Gastroesophageal sphincter (tissue), 4 donors: ENCODE measurements at regions not wholly inside any gene's neighbourhood (a gene's known extent, or its start where the extent isn't known, plus 50 kb on each side); places are given as distances from the start of the nearest gene placed in this dataset.

Source experiments
- ATAC-seq: fragments of 150-250 bp; one replicate; pipeline ENCODE4 v1.9.1; 2016; ENCODE audit warnings: mild to moderate bottlenecking, moderate library complexity
- H3K27ac ChIP-seq, 4 donors: fragments of 200-600 bp; sonication (generic) in 3 of 4; 1 replicate in 3 of 4; 2 replicates in 1 of 4; pipeline ENCODE4 v1.5.1; 2016 to 2019
- H3K27me3 ChIP-seq: fragments of 200-600 bp; sonication (generic); one replicate; pipeline ENCODE4 v1.5.1; 2019
- H3K36me3 ChIP-seq, 2 donors: fragments of 200-600 bp; sonication (generic); one replicate each; pipeline ENCODE4 v1.5.1; 2019; ENCODE audit warnings: control low read depth in 1 of 2
- H3K4me1 ChIP-seq, 3 donors: fragments of 200-600 bp; sonication (generic); 1 replicate in 2 of 3; 2 replicates in 1 of 3; pipeline ENCODE4 v1.5.1; 2016 to 2019; ENCODE audit warnings: control low read depth in 2 of 3
- H3K4me3 ChIP-seq, 2 donors: fragments of 200-600 bp; sonication (generic); one replicate each; pipeline ENCODE4 v1.5.1; 2019; ENCODE audit warnings: mild to moderate bottlenecking in 1 of 2, moderate library complexity in 1 of 2
- H3K9me3 ChIP-seq, 3 donors: fragments of 200-600 bp; sonication (generic); one replicate each; pipeline ENCODE4 v1.5.1; 2017 to 2019; ENCODE audit warnings: control low read depth in 2 of 3
- EP300 ChIP-seq: sonication (generic); formaldehyde crosslinking; IDR thresholded peaks from one replicate; pipeline ENCODE4 v1.6.1; 2017; ENCODE audit warnings: antibody characterized with exemption, mild to moderate bottlenecking
- POLR2A ChIP-seq, 2 donors: fragments of 450-650 bp; IDR thresholded peaks; one replicate each; pipeline ENCODE4 v1.6.1; 2017; ENCODE audit warnings: antibody characterized with exemption in 2 of 2, mild to moderate bottlenecking in 2 of 2, moderate library complexity in 1 of 2
- POLR2AphosphoS5 ChIP-seq: sonication (generic); formaldehyde crosslinking; IDR thresholded peaks from one replicate; pipeline ENCODE4 v1.6.1; 2017; ENCODE audit warnings: antibody characterized with exemption
- WGBS, 2 donors: methylation state at CpG; one replicate each; pipeline ENCODE4 v1.1.5; 2018; ENCODE audit warnings: low coverage in 1 of 2; 5-methylcytosine and 5-hydroxymethylcytosine counted together
- TF ChIP-seq, protein P1 (sequence below), 4 experiments: fragments of 200-600 bp in 2 of 4; fragments of 450-650 bp in 2 of 4; sonication (generic) in 1 of 4; IDR thresholded peaks; one replicate each; pipeline ENCODE4 v1.5.1; 2017 to 2019; ENCODE audit warnings: antibody characterized with exemption in 4 of 4, mild to moderate bottlenecking in 2 of 4, moderate library complexity in 2 of 4

DNA sequence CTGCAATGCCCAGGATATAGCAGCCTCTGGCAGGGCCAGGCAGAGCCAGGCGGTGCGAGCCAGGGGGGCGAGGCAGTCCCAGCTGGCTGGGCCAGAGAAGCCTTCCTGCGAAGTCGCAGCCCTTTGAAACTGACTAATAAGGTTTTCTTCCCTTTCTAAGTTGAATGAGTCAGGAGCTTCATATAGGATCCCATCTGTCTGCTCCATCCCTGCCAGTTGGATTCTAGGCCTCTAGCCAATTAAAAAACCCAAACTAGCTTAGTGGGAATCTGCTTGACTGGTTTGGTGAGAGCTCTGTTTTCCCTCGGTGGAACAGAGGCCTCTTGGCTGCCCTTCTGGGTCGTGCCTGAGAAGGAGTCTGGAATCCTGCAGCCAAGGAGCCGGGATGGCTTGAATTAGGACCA, 70.1 kb upstream of the RAPGEF1 start:
- WGBS, 2 donors: no CpG with 5 or more reads among the region's 8 CpGs
- Histone ChIP-seq H3K4me1 (no peaks in the 10 kb centered on the region), H3K4me3 (no peak overlapping the region), H3K27ac (no peak overlapping the region), H3K36me3 (no peaks in the 10 kb centered on the region), H3K27me3 (peaks cover 100% of the 10 kb centered on the region), H3K9me3 (no peaks in the 10 kb centered on the region)
- TF ChIP-seq, protein P1, sequence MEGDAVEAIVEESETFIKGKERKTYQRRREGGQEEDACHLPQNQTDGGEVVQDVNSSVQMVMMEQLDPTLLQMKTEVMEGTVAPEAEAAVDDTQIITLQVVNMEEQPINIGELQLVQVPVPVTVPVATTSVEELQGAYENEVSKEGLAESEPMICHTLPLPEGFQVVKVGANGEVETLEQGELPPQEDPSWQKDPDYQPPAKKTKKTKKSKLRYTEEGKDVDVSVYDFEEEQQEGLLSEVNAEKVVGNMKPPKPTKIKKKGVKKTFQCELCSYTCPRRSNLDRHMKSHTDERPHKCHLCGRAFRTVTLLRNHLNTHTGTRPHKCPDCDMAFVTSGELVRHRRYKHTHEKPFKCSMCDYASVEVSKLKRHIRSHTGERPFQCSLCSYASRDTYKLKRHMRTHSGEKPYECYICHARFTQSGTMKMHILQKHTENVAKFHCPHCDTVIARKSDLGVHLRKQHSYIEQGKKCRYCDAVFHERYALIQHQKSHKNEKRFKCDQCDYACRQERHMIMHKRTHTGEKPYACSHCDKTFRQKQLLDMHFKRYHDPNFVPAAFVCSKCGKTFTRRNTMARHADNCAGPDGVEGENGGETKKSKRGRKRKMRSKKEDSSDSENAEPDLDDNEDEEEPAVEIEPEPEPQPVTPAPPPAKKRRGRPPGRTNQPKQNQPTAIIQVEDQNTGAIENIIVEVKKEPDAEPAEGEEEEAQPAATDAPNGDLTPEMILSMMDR (IDR thresholded peaks at IDR 0.05): no peak
- TF ChIP-seq POLR2AphosphoS5 (no peak), EP300 (no peak), POLR2A (IDR thresholded peaks at IDR 0.05) (no peak)
- no peak for ATAC-seq

DNA sequence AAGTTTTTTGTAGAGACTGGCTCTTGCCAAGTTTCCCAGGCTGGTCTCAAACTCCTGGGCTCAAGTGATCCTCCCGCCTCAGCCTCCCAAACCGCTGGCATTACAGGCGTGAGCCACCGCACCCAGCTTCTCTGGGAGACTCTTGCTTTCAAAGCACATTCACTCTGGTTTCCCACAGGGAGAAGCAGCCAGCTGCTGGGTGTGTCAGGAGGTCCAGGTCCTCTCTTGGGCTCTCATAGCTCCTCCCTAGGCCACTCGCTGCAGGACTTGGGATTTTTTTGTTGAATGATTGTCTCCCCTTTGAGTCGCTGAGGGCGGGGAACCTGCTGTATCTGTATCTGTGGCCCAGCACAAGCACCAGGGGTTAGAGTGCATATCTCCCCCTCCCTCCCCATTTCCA, 68.4 kb upstream of the RAPGEF1 start:
- Histone ChIP-seq H3K27ac (no peak overlapping the region), H3K4me3 (no peak overlapping the region), H3K9me3 (peaks cover 0 to 10% (median 0%) of the 10 kb centered on the region in 3 donors), H3K36me3 (no peaks in the 10 kb centered on the region), H3K27me3 (peaks cover 100% of the 10 kb centered on the region), H3K4me1 (no peaks in the 10 kb centered on the region)
- ATAC-seq: no peak
- WGBS, 2 donors: 54 to 91% methylated on average over 3 to 7 of the region's 7 CpGs
- TF ChIP-seq, protein P1 (IDR thresholded peaks at IDR 0.05): no peak
- TF ChIP-seq POLR2AphosphoS5 (no peak), EP300 (no peak), POLR2A (IDR thresholded peaks at IDR 0.05) (no peak)

DNA sequence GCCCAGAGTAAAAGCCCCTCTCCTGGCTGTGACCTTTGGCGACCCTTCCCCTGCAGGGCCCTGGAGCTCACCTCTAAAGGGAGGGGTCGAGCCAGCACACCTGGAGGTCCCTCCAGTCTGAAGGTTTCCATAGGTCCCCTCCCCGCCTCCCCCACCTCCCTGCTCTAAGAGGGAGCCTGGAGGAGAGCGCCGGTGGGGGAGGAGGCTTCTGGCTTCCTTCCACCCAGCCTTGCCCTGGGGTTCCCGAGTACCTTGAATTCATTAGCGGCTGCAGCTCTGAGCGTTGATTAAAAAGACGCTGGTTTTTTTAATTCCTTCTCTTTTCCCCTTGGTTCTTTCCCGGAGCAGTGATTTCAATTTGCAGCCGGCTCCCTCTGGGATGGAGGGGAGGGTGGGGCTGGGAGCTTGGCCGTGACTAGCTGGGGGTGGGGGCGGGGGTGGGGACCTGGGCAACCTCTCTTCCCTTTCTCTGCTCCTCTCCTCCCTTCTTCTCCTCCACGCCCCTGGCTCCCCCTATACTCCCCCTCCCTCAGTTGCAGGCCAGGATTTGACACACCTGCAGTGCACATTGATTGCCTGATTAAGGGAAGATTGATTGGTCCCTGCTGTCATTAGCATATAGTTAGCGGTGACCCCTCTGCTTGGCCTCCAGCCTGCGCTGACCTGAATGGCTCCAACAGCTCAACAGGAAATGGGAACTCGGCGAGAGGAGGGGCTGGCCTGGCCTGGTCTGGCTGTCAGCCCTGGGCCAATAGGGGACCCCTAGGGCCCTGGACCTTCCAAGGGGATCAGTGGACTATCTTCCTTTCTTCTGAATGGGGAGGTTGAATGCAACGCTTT, 67.5 kb upstream of the RAPGEF1 start:
- 9 to 19% methylated on average over 4 to 7 of the region's 19 CpGs for WGBS, 2 donors
- H3K4me3 ChIP-seq: no peak overlapping the region
- H3K4me1 ChIP-seq: no peaks in the 10 kb centered on the region
- TF ChIP-seq EP300: no peak
- no peak for TF ChIP-seq POLR2AphosphoS5
- TF ChIP-seq POLR2A (IDR thresholded peaks at IDR 0.05): no peak
- TF ChIP-seq, protein P1 (IDR thresholded peaks at IDR 0.05): no peak
- H3K9me3 ChIP-seq: peaks cover 0 to 10% (median 0%) of the 10 kb centered on the region in 3 donors
- peaks cover 100% of the 10 kb centered on the region for H3K27me3 ChIP-seq
- no peak overlapping the region for H3K27ac ChIP-seq
- ATAC-seq: no peak
- H3K36me3 ChIP-seq: no peaks in the 10 kb centered on the region

DNA sequence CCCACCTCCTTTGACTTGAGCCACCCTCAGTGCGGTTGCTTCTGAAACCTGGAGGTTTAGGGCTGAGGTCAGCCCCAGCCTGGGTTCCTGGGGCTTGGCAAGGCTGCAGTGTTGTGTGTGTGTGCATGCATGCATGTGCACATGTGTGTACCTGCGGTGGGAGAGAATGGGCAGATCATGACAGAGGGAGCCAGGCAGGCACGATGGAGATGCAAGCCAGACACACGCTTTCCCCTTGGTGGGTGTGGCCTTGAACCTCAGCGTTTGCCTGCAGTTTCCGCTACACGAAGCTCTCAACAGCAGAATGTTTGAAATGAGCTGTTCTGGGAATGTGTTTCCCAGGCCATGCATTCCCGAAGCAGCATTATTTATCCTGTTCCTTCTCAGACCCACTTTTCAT, 65.9 kb upstream of the RAPGEF1 start:
- no peak overlapping the region for H3K27ac ChIP-seq
- no peak overlapping the region for H3K4me3 ChIP-seq
- ATAC-seq: no peak
- WGBS, 2 donors: 30% methylated on average over 7 of the region's 8 CpGs; no CpG with 5 or more reads in 1 of the 2 donors
- TF ChIP-seq, protein P1 (IDR thresholded peaks at IDR 0.05): no peak
- TF ChIP-seq EP300 (no peak), POLR2A (IDR thresholded peaks at IDR 0.05) (no peak), POLR2AphosphoS5 (no peak)
- H3K4me1 ChIP-seq: no peaks in the 10 kb centered on the region
- no peaks in the 10 kb centered on the region for H3K36me3 ChIP-seq
- H3K9me3 ChIP-seq: peaks cover 0 to 10% (median 0%) of the 10 kb centered on the region in 3 donors
- peaks cover 100% of the 10 kb centered on the region for H3K27me3 ChIP-seq

DNA sequence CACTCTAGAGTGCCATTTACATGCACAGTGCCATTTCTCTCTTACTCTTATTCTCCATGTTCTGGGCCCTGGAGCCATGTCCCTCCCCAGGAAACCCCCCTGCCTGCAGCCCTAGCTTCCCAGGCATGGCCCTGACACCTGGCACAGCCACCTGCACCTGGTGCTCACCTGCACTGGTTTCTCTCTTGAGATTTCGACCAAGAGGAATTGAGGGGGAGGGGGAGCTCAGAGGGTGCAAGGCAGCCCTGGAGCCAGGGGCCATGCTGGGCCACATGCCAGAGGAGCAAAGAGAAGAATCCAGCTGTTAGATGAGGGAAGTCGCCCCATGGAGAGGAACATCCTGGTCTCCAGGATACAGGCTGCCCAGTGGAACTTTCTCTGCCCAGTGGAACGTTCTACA, 65.0 kb upstream of the RAPGEF1 start:
- H3K27ac ChIP-seq: no peak overlapping the region
- H3K9me3 ChIP-seq: peaks cover 0 to 10% (median 0%) of the 10 kb centered on the region in 3 donors
- H3K36me3 ChIP-seq: no peaks in the 10 kb centered on the region
- ATAC-seq: no peak
- peaks cover 100% of the 10 kb centered on the region for H3K27me3 ChIP-seq
- TF ChIP-seq POLR2AphosphoS5: no peak
- TF ChIP-seq, protein P1 (IDR thresholded peaks at IDR 0.05): no peak
- TF ChIP-seq EP300: no peak
- TF ChIP-seq POLR2A (IDR thresholded peaks at IDR 0.05): no peak
- WGBS, 2 donors: 80% methylated on average over 1 of the region's 3 CpGs; no CpG with 5 or more reads in 1 of the 2 donors
- H3K4me3 ChIP-seq: no peak overlapping the region
- H3K4me1 ChIP-seq: no peaks in the 10 kb centered on the region
